ENCODE measurements at regions not wholly inside any gene's neighbourhood (a gene's known extent, or its start where the extent isn't known, plus 50 kb on each side); places are given as distances from the start of the nearest gene placed in this dataset.

- WGBS (ENCODE audit: low lambda C conversion rate), result 28% methylated on average over 2 of the region's 2 CpGs
- Histone ChIP-seq H3K4me2 (ENCODE audit: low read depth, low read length) (no peak overlapping the region), H3K36me3 (replicated peaks in 1 of 2; ENCODE audit: control insufficient read depth in 1 of 2, insufficient read depth in 2 of 2, low read length in 2 of 2) (no peaks in the 10 kb centered on the region), H3K4me1 (ENCODE audit: insufficient read depth, low read length) (no peaks in the 10 kb centered on the region), H3K79me2 (ENCODE audit: insufficient read depth, low read length) (no peaks in the 10 kb centered on the region), H3K9me3 (ENCODE audit: low read length) (no peaks in the 10 kb centered on the region), H3K9ac (ENCODE audit: insufficient read depth, low read depth, low read length) (no peak overlapping the region), H3K4me3 (replicated peaks in 1 of 3; ENCODE audit: insufficient read depth in 1 of 3, low read depth in 2 of 3, low read length in 3 of 3) (no peak overlapping the region), H3K27me3 (ENCODE audit: control insufficient read depth in 1 of 2, insufficient read depth in 2 of 2, low read length in 2 of 2) (no peaks in the 10 kb centered on the region), H4K20me1 (ENCODE audit: insufficient read depth, low read length) (no peaks in the 10 kb centered on the region), H3K27ac (ENCODE audit: extremely low read length, insufficient read depth, low read length) (no peak overlapping the region), H2AFZ (ENCODE audit: low read length) (no peak overlapping the region)
- ATAC-seq, result no peak
- no peak for DNase-seq (ENCODE audit: low spot score)
- CTCF ChIA-PET (ENCODE audit: low intra/inter-chr PET ratio, low total read pairs), result no interaction called here
- in situ Hi-C loops (cut with HindIII; ENCODE audit: extremely low pct_ligation_motif_present, low pct_unique_long_range_greater_than_20kb) (no loop called here), intact Hi-C loops (cut with micrococcal nuclease; ENCODE audit: unreplicated experiment) (no loop called here)
- POLR2A ChIA-PET, result no interaction called here
- FAIRE-seq, result no peak
- TF ChIP-seq ZFX (CRISPR knock-in tag; IDR thresholded peaks at IDR 0.05; ENCODE audit: low read depth) (no peak), ZNF484 (CRISPR knock-in tag; IDR thresholded peaks at IDR 0.05; ENCODE audit: borderline replicate concordance, low read depth) (no peak), CSRNP1 (CRISPR knock-in tag; IDR thresholded peaks at IDR 0.05) (no peak), ZNF761 (CRISPR knock-in tag; conservative IDR thresholded peaks at IDR 0.05) (no peak), NCOA2 (CRISPR knock-in tag; IDR thresholded peaks at IDR 0.05) (no peak)
- TF ChIP-seq, protein P1, sequence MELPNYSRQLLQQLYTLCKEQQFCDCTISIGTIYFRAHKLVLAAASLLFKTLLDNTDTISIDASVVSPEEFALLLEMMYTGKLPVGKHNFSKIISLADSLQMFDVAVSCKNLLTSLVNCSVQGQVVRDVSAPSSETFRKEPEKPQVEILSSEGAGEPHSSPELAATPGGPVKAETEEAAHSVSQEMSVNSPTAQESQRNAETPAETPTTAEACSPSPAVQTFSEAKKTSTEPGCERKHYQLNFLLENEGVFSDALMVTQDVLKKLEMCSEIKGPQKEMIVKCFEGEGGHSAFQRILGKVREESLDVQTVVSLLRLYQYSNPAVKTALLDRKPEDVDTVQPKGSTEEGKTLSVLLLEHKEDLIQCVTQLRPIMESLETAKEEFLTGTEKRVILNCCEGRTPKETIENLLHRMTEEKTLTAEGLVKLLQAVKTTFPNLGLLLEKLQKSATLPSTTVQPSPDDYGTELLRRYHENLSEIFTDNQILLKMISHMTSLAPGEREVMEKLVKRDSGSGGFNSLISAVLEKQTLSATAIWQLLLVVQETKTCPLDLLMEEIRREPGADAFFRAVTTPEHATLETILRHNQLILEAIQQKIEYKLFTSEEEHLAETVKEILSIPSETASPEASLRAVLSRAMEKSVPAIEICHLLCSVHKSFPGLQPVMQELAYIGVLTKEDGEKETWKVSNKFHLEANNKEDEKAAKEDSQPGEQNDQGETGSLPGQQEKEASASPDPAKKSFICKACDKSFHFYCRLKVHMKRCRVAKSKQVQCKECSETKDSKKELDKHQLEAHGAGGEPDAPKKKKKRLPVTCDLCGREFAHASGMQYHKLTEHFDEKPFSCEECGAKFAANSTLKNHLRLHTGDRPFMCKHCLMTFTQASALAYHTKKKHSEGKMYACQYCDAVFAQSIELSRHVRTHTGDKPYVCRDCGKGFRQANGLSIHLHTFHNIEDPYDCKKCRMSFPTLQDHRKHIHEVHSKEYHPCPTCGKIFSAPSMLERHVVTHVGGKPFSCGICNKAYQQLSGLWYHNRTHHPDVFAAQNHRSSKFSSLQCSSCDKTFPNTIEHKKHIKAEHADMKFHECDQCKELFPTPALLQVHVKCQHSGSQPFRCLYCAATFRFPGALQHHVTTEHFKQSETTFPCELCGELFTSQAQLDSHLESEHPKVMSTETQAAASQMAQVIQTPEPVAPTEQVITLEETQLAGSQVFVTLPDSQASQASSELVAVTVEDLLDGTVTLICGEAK (IDR thresholded peaks at IDR 0.05), result no peak
- TF ChIP-seq, protein P1 (CRISPR knock-in tag; IDR thresholded peaks at IDR 0.05), result no peak
- BruUV-seq (replicated peaks), result no TSS peak
These were observed 56.7 kb upstream of the ARHGAP28 start for GRCh38 chr18:6672821-6673308.
